ENCODE measurements at regions not wholly inside any gene's neighbourhood (a gene's known extent, or its start where the extent isn't known, plus 50 kb on each side); places are given as distances from the start of the nearest gene placed in this dataset.

DNA sequence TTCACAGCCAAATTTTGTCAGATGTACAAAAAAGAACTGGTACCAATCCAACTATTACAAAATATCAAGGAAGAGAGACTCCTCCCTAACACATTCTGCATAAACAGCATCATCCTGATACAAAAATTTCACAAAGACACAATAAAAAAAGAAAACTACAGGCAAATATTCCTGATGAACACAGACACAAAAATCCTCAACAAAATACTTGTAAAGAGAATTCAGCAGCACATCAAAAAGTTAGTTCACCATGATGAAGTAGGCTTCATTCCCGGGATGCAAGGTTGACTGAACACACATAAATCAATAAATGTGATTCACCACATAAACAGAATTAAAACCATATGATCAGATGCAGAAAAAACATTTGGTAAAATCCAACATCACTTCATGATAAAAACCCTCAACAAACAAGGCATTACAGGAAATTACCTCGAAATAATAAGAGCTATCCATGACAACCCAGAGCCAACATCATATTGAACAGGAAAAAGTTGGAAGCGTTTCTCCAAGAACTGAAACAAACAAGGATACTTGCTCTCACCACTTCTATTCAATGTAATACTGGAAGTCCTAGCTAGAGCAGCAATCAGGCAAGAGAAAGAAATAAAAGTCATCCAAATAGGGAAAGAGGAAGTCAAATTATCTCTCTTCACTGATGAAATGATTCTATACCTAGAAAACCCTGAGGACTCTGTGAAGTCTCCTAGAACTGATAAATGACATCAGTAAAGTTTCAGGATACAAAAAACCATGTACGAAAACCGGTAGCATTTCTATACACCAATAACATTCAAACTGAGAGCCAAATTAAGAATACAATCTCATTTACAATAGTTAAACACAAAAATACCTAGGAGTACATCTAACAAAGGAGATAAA lies 223.1 kb downstream of the REEP3 start:
- no peaks in the 10 kb centered on the region for H3K27me3 ChIP-seq
- no peaks in the 10 kb centered on the region for H3K9me3 ChIP-seq (ENCODE audit: low read depth)
- no peaks in the 10 kb centered on the region for H3K36me3 ChIP-seq
- H3K4me2 ChIP-seq = no peak overlapping the region
- peaks cover 4% of the 10 kb centered on the region for H3F3A ChIP-seq (ENCODE audit: low read depth)
- peaks cover 9% of the 10 kb centered on the region for H3K9me3 Mint-ChIP-seq
- H3K4me1 Mint-ChIP-seq = peaks cover 9% of the 10 kb centered on the region
- H4K20me1 ChIP-seq (ENCODE audit: low read depth) = no peaks in the 10 kb centered on the region
- no peak for DNase-seq (ENCODE audit: low spot score)
- H3K4me3 ChIP-seq = no peak overlapping the region
- H3K27ac ChIP-seq = no peak overlapping the region
- no peaks in the 10 kb centered on the region for H3K36me3 Mint-ChIP-seq
- no peak overlapping the region for H3K27ac Mint-ChIP-seq
- TF ChIP-seq EZH2 (IDR thresholded peaks at IDR 0.05) = no peak
- TF ChIP-seq, protein P1, sequence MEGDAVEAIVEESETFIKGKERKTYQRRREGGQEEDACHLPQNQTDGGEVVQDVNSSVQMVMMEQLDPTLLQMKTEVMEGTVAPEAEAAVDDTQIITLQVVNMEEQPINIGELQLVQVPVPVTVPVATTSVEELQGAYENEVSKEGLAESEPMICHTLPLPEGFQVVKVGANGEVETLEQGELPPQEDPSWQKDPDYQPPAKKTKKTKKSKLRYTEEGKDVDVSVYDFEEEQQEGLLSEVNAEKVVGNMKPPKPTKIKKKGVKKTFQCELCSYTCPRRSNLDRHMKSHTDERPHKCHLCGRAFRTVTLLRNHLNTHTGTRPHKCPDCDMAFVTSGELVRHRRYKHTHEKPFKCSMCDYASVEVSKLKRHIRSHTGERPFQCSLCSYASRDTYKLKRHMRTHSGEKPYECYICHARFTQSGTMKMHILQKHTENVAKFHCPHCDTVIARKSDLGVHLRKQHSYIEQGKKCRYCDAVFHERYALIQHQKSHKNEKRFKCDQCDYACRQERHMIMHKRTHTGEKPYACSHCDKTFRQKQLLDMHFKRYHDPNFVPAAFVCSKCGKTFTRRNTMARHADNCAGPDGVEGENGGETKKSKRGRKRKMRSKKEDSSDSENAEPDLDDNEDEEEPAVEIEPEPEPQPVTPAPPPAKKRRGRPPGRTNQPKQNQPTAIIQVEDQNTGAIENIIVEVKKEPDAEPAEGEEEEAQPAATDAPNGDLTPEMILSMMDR (IDR thresholded peaks at IDR 0.05) = no peak
- TF ChIP-seq EZH2phosphoT487 (IDR thresholded peaks at IDR 0.05) = no peak
- H3K4me1 ChIP-seq = peaks cover 9% of the 10 kb centered on the region
- H3K4me3 Mint-ChIP-seq = no peak overlapping the region
- no peaks in the 10 kb centered on the region for H3K79me2 ChIP-seq (ENCODE audit: low read depth)
- no peaks in the 10 kb centered on the region for H3K27me3 Mint-ChIP-seq (ENCODE audit: insufficient read depth, low read depth)
- H2AFZ ChIP-seq (replicated peaks) = no peak overlapping the region
- no peak overlapping the region for H3K9ac ChIP-seq

DNA sequence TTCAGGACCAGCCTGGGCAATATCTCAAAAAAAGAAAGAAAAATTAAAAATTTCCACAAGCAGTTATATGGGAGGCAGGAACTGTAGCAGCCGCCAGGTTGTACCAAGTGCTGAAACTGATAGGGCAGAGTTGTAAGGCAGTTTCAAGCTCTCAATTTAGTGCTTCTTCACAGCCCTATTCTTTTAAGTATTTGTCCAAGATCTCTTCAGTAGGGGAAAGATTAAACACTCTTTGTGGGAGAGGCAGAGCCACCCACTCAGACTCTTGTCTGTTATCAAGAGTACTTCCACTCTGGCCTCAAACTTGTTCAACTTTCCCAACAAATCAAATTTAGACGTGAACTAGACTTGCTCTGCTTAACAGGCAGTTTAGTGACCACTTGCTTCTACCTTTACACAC lies 228.7 kb downstream of the REEP3 start:
- H3K9ac ChIP-seq = no peak overlapping the region
- no peak for DNase-seq (ENCODE audit: low spot score)
- Mint-ChIP-seq H3K4me1 (no peaks in the 10 kb centered on the region), H3K27me3 (ENCODE audit: insufficient read depth, low read depth) (no peaks in the 10 kb centered on the region), H3K27ac (no peak overlapping the region), H3K36me3 (no peaks in the 10 kb centered on the region), H3K9me3 (peaks cover 9% of the 10 kb centered on the region), H3K4me3 (no peak overlapping the region)
- peaks cover 3% of the 10 kb centered on the region for H3F3A ChIP-seq (ENCODE audit: low read depth)
- no peak overlapping the region for H3K4me3 ChIP-seq
- H3K79me2 ChIP-seq (ENCODE audit: low read depth) = no peaks in the 10 kb centered on the region
- no peaks in the 10 kb centered on the region for H3K27me3 ChIP-seq
- H3K27ac ChIP-seq = no peak overlapping the region
- H4K20me1 ChIP-seq (ENCODE audit: low read depth) = no peaks in the 10 kb centered on the region
- no peaks in the 10 kb centered on the region for H3K4me1 ChIP-seq
- TF ChIP-seq, protein P1 (IDR thresholded peaks at IDR 0.05) = no peak
- no peak for TF ChIP-seq EZH2phosphoT487 (IDR thresholded peaks at IDR 0.05)
- no peak for TF ChIP-seq EZH2 (IDR thresholded peaks at IDR 0.05)
- H3K9me3 ChIP-seq (ENCODE audit: low read depth) = no peaks in the 10 kb centered on the region
- H3K4me2 ChIP-seq = no peak overlapping the region
- no peak overlapping the region for H2AFZ ChIP-seq (replicated peaks)
- no peaks in the 10 kb centered on the region for H3K36me3 ChIP-seq

DNA sequence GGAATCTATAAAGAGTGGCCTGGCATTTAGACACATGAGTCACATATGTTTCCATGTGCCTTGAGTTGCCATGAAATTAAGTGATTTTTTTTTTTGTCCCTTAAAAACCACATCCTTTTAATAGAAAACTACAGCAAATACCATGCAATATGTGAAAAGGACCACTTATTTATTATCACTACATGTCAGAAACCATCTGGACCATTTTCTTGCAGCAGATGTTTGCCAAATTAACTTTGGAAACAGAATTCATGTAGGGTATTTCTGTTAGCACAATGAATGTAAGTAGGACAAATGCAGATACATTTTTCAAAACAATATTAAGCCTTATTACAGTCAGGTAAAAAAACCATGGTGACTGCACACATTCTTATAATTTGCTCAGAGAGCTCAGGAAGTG lies 230.6 kb downstream of the REEP3 start:
- no peaks in the 10 kb centered on the region for H3K27me3 ChIP-seq
- H3K36me3 ChIP-seq = no peaks in the 10 kb centered on the region
- no peak overlapping the region for H3K27ac ChIP-seq
- H3K9me3 ChIP-seq (ENCODE audit: low read depth) = no peaks in the 10 kb centered on the region
- Mint-ChIP-seq H3K9me3 (peaks cover 5% of the 10 kb centered on the region), H3K4me3 (no peak overlapping the region), H3K36me3 (no peaks in the 10 kb centered on the region), H3K27me3 (ENCODE audit: insufficient read depth, low read depth) (no peaks in the 10 kb centered on the region), H3K4me1 (no peaks in the 10 kb centered on the region), H3K27ac (no peak overlapping the region)
- H4K20me1 ChIP-seq (ENCODE audit: low read depth) = no peaks in the 10 kb centered on the region
- H3K9ac ChIP-seq = no peak overlapping the region
- no peaks in the 10 kb centered on the region for H3K4me1 ChIP-seq
- no peak overlapping the region for H2AFZ ChIP-seq (replicated peaks)
- peaks cover 3% of the 10 kb centered on the region for H3F3A ChIP-seq (ENCODE audit: low read depth)
- DNase-seq (ENCODE audit: low spot score) = no peak
- TF ChIP-seq EZH2phosphoT487 (IDR thresholded peaks at IDR 0.05) (no peak), EZH2 (IDR thresholded peaks at IDR 0.05) (no peak)
- TF ChIP-seq, protein P1 (IDR thresholded peaks at IDR 0.05) = no peak
- no peak overlapping the region for H3K4me2 ChIP-seq
- H3K4me3 ChIP-seq = no peak overlapping the region
- H3K79me2 ChIP-seq (ENCODE audit: low read depth) = no peaks in the 10 kb centered on the region

Data from neural progenitor cell (in vitro differentiated cells).